HCT116 (cell line): ENCODE measurements at regions not wholly inside any gene's neighbourhood (a gene's known extent, or its start where the extent isn't known, plus 50 kb on each side); places are given as distances from the start of the nearest gene placed in this dataset.

ENCODE experiments used
- ATAC-seq: fragments of 200-7000 bp; cut with Tn5 transposase; 2 replicates; pipeline ENCODE4 v1.9.1; 2020; ENCODE audit warnings: mild to moderate bottlenecking, moderate library complexity
- BruUV-seq: library from RNA; stranded (reverse); fragments of 400-500 nt; replicated peaks from 2 replicates; lab custom pipeline; 2021; lab: Mats Ljungman, UMichigan
- CTCF ChIA-PET: fragments of 300-600 bp; sonication (Branson Sonifier 250); formaldehyde crosslinking; loops from one replicate; lab custom pipeline; 2021; ENCODE audit warnings: antibody characterized with exemption; lab: Charles Lee
- POLR2A ChIA-PET: fragments of 300-600, 350-600 bp; sonication (Branson Sonifier 250); formaldehyde crosslinking; loops from one replicate; lab custom pipeline; 2021; ENCODE audit warnings: antibody characterized with exemption; lab: Charles Lee
- RAD21 ChIA-PET, 2 experiments: fragments of 300-600 bp; sonication (Branson Sonifier 250); formaldehyde crosslinking; loops; one replicate each; lab custom pipeline; 2023; ENCODE audit warnings: low total read pairs in 2 of 2; ENCODE audit not compliant: uncharacterized antibody in 2 of 2, unreplicated experiment in 2 of 2, low non-redundant PET in 1 of 2; lab: Charles Lee
- DNase-seq: peaks from one replicate; pipeline ENCODE4 v3.0.0-alpha.2; 2010; ENCODE audit warnings: low read depth, low spot score
- H2AFZ ChIP-seq: fragments of 200-600 bp; shearing (Covaris generic), sonication (generic); 2 replicates; pipeline ENCODE4 v1.6.1; 2017; ENCODE audit warnings: low read depth, mixed run types, mixed read lengths, antibody characterized with exemption, low read length; ENCODE audit not compliant: poor library complexity, severe bottlenecking
- H3K27ac ChIP-seq: 2 replicates; pipeline ENCODE4 v1.5.1; 2012; ENCODE audit warnings: low read depth, low read length
- H3K27me3 ChIP-seq: fragments of 200-600 bp; sonication (generic); 2 replicates; pipeline ENCODE4 v1.6.1; 2016; ENCODE audit warnings: mixed run types, low read length, mixed read lengths; ENCODE audit not compliant: insufficient read depth
- H3K36me3 ChIP-seq, 2 experiments: fragments of 200-500 bp in 1 of 2; fragments of 200-600 bp in 1 of 2; sonication (Bioruptor generic) in 1 of 2; sonication (generic) in 1 of 2; 2 replicates each; pipeline versions ENCODE4 v1.5.1 to v1.6.1; 2014 to 2016; ENCODE audit warnings: low read length in 2 of 2, inconsistent platforms in 1 of 2, mixed read lengths in 1 of 2, mixed run types in 1 of 2; ENCODE audit not compliant: insufficient read depth in 2 of 2, control insufficient read depth in 1 of 2
- H3K4me1 ChIP-seq, 2 experiments: fragments of 200-600 bp in 1 of 2; sonication (generic) in 1 of 2; 2 replicates each; pipeline versions ENCODE4 v1.5.1 to v1.6.1; 2012 to 2017; ENCODE audit warnings: low read length in 2 of 2, inconsistent platforms in 1 of 2, mild to moderate bottlenecking in 1 of 2, mixed read lengths in 1 of 2, mixed run types in 1 of 2, moderate library complexity in 1 of 2; ENCODE audit not compliant: insufficient read depth in 2 of 2, control insufficient read depth in 1 of 2
- H3K4me2 ChIP-seq: fragments of 200-600 bp; sonication (generic); 2 replicates; pipeline ENCODE4 v1.6.1; 2017; ENCODE audit warnings: mixed run types, low read length, mixed read lengths
- H3K4me3 ChIP-seq, 2 experiments: fragments of 200-600 bp in 1 of 2; sonication (generic) in 1 of 2; replicated peaks in 1 of 2; 2 replicates each; pipeline ENCODE4 v1.5.1; 2011 to 2016; ENCODE audit warnings: low read length in 2 of 2, control low read depth in 1 of 2, low read depth in 1 of 2, mild to moderate bottlenecking in 1 of 2, mixed read lengths in 1 of 2, mixed run types in 1 of 2
- H3K79me2 ChIP-seq: fragments of 200-600 bp; sonication (generic); 2 replicates; pipeline ENCODE4 v1.6.1; 2017; ENCODE audit warnings: mild to moderate bottlenecking, mixed run types, low read length, moderate library complexity, mixed read lengths; ENCODE audit not compliant: insufficient read depth
- H3K9ac ChIP-seq: fragments of 200-600 bp; sonication (generic); 2 replicates; pipeline ENCODE4 v1.6.1; 2016; ENCODE audit warnings: low read length, mixed read lengths
- H3K9me2 ChIP-seq: fragments of 200-600 bp; sonication (generic), shearing (Covaris generic); 2 replicates; pipeline ENCODE4 v1.6.1; 2017; ENCODE audit warnings: mixed run types, mild to moderate bottlenecking, moderate library complexity; ENCODE audit not compliant: insufficient read depth
- H3K9me3 ChIP-seq, 2 experiments: fragments of 200-500 bp in 1 of 2; fragments of 200-600 bp in 1 of 2; sonication (Bioruptor generic) in 1 of 2; sonication (generic) in 1 of 2; 2 replicates each; pipeline ENCODE4 v1.6.1; 2014 to 2017; ENCODE audit warnings: low read length in 2 of 2, mixed read lengths in 2 of 2, inconsistent platforms in 1 of 2, low read depth in 1 of 2, mild to moderate bottlenecking in 1 of 2, mixed run types in 1 of 2, moderate library complexity in 1 of 2; ENCODE audit not compliant: control insufficient read depth in 1 of 2, insufficient read depth in 1 of 2
- H4K20me1 ChIP-seq: fragments of 200-600 bp; sonication (generic), shearing (Covaris generic); 2 replicates; pipeline ENCODE4 v1.6.1; 2017; ENCODE audit warnings: mixed run types, mild to moderate bottlenecking, moderate library complexity; ENCODE audit not compliant: insufficient read depth
- CTCF ChIP-seq, 3 experiments: fragments of 200-600 bp in 1 of 3; sonication (generic) in 1 of 3; IDR thresholded peaks in 2 of 3; conservative IDR thresholded peaks in 1 of 3; 2 replicates each; pipeline ENCODE4 v1.5.1; 2012 to 2017; ENCODE audit warnings: low read depth in 2 of 3, low read length in 2 of 3, antibody characterized with exemption in 1 of 3, borderline replicate concordance in 1 of 3, control low read depth in 1 of 3, mild to moderate bottlenecking in 1 of 3, mixed read lengths in 1 of 3, mixed run types in 1 of 3, moderate library complexity in 1 of 3; ENCODE audit not compliant: insufficient read depth in 1 of 3
- EGR1 ChIP-seq: IDR thresholded peaks from 2 replicates; pipeline ENCODE4 v1.6.1; 2012; ENCODE audit warnings: low read depth
- RAD21 ChIP-seq: IDR thresholded peaks from 2 replicates; pipeline ENCODE4 v1.6.1; 2012; ENCODE audit warnings: low read depth, mild to moderate bottlenecking
- SIN3A ChIP-seq: IDR thresholded peaks from 2 replicates; pipeline ENCODE4 v1.6.1; 2012; ENCODE audit warnings: low read depth
- YY1 ChIP-seq: IDR thresholded peaks from 2 replicates; pipeline ENCODE4 v1.6.1; 2011; ENCODE audit warnings: low read length, low read depth, moderate library complexity, mild to moderate bottlenecking; ENCODE audit not compliant: insufficient replicate concordance; ENCODE audit errors: extremely low read depth
- intact Hi-C: fragments of 100-400 bp; cut with micrococcal nuclease; formaldehyde crosslinking; loops from 2 replicates; pipeline ENCODE4 v1.10.0; 2022
- TF ChIP-seq, protein P1 (sequence below): IDR thresholded peaks from 2 replicates; pipeline ENCODE4 v1.6.1; 2012

- H3K9me3 ChIP-seq, result no peaks in the 10 kb centered on the region
- no peaks in the 10 kb centered on the region for H3K36me3 ChIP-seq
- no peak overlapping the region for H2AFZ ChIP-seq
- H3K9me2 ChIP-seq, result no peaks in the 10 kb centered on the region
- peaks cover 0 to 6% of the 10 kb centered on the region in 2 experiments; a peak in 1 of 4 replicates for H3K4me1 ChIP-seq
- no peak overlapping the region for H3K4me3 ChIP-seq
- ChIA-PET RAD21 (no interaction called here), CTCF (no interaction called here), POLR2A (no interaction called here)
- H3K79me2 ChIP-seq, result no peaks in the 10 kb centered on the region
- ATAC-seq (no peak), DNase-seq (no peak)
- H3K27me3 ChIP-seq, result peaks cover 15% of the 10 kb centered on the region
- H3K27ac ChIP-seq, result no peak overlapping the region
- no peaks in the 10 kb centered on the region for H4K20me1 ChIP-seq
- TF ChIP-seq SIN3A (no peak), EGR1 (no peak)
- TF ChIP-seq, protein P1, sequence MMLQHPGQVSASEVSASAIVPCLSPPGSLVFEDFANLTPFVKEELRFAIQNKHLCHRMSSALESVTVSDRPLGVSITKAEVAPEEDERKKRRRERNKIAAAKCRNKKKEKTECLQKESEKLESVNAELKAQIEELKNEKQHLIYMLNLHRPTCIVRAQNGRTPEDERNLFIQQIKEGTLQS, result no peak
- intact Hi-C loops, result no loop called here
- BruUV-seq, result no TSS peak
- no peak overlapping the region for H3K9ac ChIP-seq
- no peak overlapping the region for H3K4me2 ChIP-seq
These were observed 652.6 kb upstream of the WWC1 start for GRCh38 chr5:167638816-167639215.

DNA sequence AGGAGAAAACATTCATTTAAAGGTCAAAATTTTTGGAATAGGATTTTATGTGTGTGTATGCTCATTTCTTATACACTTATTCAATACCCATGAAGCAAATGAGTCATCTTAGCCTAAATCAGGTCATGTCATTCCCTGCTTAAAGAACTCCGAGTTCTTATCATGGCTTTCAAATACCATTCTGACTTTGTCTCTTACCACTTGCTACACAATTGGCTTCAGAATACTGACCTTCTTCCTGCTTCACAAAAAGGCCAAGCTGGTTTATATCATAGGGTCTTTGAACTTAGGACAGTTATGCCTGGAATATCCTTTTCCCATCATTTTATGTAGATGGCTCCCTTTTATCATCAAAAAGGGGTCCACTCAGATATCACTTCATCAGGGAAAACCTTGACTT, 652.2 kb upstream of the WWC1 start:
- intact Hi-C loops, result no loop called here
- peaks cover 11% of the 10 kb centered on the region for H3K27me3 ChIP-seq
- no peak overlapping the region for H3K4me3 ChIP-seq
- H3K9ac ChIP-seq, result no peak overlapping the region
- no peaks in the 10 kb centered on the region for H3K9me2 ChIP-seq
- TF ChIP-seq RAD21 (no peak), CTCF (IDR thresholded peaks at IDR 0.05 in 2 of 3, conservative IDR thresholded peaks at IDR 0.05 in 1 of 3; ENCODE audit: borderline replicate concordance in 1 of 3, insufficient read depth in 1 of 3, low read depth in 2 of 3, low read length in 2 of 3) (no peak), YY1 (no peak)
- H3K27ac ChIP-seq, result no peak overlapping the region
- POLR2A ChIA-PET, result no interaction called here
- BruUV-seq, result no TSS peak
- no peaks in the 10 kb centered on the region for H3K36me3 ChIP-seq
- H3K4me1 ChIP-seq, result peaks cover 0 to 6% of the 10 kb centered on the region in 2 experiments; a peak in 1 of 4 replicates
- no peaks in the 10 kb centered on the region for H3K9me3 ChIP-seq
- RAD21 ChIA-PET, result no interaction called here
- no peak overlapping the region for H2AFZ ChIP-seq
- CTCF ChIA-PET, result interaction anchor here (0.6 kb wide), 1 partner anchor 18 kb away, joined by 4 read pairs; no protein-coding TSS in a partner anchor
- H4K20me1 ChIP-seq, result no peaks in the 10 kb centered on the region
- no peak overlapping the region for H3K4me2 ChIP-seq
- no peaks in the 10 kb centered on the region for H3K79me2 ChIP-seq
- no peak for ATAC-seq
- no peak for DNase-seq
